Activated CD4-positive, alpha-beta T cell treated with anti-CD3 and anti-CD28 coated beads, Interleukin-2, Interleukin-6, amounts not matched to agents 100 ng/mL and 50 ng/mL, durations not matched to agents 16 hours and 8 hours (primary cell): ENCODE measurements at regions not wholly inside any gene's neighbourhood (a gene's known extent, or its start where the extent isn't known, plus 50 kb on each side); places are given as distances from the start of the nearest gene placed in this dataset.

Source experiments
- DNase-seq: peaks from one replicate; pipeline ENCODE4 v3.0.0-alpha.2; 2020

DNA sequence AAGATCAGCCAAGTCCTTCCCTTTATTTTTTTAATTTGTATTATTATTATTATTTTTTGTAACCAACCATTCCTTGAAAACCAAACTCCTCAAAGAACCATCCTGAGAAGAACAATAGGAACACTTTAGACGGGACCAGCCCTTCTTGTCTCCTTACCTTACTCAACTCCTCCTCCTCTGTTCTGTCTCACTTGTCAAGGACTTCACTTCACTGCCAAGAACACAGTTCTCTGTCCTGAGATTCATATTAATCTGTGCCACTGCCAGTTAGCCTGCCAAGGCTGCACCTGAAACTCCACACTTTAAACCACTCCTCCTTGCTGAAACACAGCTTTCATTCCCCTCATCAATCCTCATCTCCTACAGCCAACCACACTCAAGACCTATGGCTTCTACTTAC is 73.8 kb upstream of the ATP1A1 start:
- no peak for DNase-seq

DNA sequence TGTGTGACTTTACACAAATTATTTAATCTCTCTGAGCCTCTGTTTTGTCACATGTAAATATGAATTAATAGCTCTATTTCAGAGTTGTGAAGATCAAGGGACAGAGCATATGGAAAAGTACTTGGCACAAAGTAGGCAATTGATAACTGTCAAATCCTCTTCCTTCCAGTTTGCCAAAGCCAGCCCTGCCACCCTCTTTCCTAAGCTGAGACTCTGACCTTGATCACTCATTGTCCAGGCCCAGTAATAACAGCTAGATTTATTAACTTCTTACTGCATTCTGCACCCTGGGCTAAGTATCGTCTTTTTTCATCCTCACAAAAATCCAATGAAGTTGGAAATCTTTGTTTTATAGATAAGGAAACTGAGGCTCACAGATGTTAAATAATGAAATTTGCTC is 70.8 kb upstream of the ATP1A1 start:
- no peak for DNase-seq

DNA sequence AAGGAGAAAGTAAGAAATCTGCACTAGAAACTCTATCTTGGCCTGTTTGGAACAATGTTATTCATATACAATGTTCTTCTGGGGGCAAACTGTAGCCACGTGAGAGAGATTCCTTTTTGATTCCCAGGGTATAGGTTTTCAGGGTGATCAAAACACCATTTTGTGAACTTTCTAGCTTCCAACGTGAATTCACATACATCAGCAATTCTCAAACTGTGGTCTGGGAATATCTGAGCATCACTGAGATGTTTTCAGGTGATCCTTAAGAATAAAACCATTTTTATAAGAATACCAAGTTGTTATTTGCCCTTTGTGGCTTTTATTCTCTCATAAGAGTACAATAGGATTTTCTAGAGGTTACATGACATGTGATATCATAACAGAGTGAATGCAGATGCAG is 66.9 kb upstream of the ATP1A1 start:
- DNase-seq, result no peak

DNA sequence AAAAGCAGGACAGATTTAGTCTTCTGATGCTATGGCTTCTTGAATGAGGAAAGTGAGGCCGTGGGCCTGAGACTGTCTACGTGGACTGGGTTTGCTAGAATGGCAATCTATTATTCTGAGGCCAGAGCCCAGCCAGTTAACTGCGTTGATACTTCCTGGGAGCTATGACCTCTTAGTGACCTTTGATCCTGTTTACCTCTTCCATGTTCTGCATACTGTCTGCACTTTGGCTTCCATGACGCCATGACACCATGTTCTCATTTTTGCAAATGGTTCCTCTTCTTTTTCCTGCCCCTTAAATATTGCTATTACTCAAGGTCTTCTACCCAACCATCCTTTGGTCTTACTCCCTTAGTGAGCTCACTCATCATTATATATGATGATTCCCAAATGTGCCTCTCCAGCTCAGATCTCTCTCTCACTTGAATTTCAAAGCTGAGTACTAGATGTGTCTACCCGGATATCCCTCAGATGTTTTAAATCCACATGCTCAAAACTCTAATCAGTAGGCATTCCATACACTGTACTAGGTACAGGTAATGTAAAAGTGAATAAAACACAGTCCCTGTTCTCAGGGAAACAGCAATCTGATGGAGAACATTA is 66.1 kb upstream of the ATP1A1 start:
- DNase-seq, result no peak

DNA sequence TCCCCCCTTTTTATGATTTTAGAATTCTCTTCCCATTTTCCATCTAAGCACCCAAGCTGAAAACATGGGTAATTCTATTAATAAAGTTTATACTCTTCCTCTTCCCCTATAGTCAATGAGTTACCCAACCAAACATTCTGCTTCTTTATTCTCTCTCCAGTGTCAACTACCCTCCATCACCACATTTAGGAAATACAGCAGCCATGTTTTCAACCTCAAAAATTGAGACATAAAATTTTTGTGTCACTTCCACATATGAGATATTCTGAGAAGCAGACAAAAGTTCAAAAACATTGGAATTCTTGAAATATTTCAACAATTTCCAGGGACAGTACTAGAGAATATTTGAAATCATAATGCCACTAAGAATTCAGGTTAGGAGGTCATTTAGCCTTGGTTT is 64.8 kb upstream of the ATP1A1 start:
- no peak for DNase-seq

DNA sequence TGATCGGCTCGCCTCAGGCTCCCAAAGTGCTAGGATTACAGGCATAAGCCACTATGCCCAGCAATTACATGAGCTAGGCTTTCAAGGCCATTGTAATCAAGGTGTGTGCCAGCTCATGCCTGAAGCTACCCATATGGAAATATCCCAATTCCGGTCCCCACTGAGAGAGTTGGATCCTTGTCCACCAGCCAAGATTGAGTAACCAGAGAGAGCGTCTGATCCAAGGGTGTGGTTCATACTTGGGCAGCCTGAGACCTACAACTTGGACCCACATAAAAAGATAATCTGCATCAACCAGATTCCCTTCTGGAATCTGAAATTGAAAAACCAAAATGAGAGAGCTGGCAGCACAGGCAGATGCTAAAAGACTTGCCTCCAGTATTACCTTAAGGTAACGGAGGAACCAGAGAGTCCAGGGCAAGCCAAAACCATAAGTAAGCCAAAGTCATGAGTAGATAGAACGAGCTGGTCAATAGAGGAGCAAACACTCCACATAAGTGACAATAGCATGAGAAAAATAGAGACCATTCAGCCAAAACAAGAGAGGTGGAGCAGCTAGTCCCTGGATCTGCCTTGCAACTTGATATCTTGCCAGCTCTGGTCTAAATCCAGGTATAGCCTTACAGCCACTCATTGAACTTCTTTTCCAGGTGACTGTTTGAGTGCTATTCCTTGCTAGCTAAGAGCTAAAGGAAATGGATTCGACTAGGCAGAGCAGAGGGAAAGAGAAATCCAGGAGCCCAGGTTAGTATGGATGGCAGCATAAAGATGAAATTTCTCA is 63.8 kb upstream of the ATP1A1 start:
- no peak for DNase-seq

DNA sequence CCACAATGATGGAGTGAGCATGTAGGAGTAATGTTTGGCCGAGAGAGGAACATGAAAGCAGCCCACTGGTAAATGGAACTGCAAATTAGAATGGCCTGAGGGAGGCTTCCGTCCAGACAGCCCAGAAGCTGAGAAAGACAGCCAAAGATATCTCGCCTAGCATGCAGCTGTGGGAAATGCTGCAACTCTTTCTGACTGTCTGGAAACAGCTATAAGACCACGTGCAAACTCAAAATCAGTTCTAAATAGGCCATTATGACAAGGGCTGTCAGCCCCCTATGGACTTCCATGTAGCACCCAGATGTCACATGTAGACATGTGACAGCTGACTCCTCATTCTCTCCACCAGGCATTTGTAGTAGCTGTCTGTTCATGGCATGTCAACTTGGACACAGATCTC is 62.9 kb upstream of the ATP1A1 start:
- DNase-seq, result no peak

DNA sequence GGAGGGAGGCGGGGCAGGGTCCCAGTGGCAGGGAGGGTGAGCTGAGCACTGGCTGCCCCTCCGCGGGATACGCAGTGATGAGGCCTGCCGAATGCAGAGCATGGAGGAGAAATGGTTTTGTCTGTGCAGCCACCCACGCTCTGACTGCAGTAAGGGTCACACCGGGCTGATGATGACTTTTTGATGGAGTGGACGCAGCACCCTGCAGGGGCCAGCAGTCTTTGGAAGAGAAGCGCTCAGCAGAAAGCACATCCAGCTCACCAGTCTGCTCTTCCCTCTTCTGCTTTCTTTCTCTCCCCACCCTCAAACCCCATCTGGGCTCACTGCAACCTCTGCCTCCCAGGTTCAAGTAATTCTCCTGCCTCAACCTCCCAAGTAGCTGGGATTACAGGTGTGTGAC is 61.9 kb upstream of the ATP1A1 start:
- DNase-seq, result no peak

DNA sequence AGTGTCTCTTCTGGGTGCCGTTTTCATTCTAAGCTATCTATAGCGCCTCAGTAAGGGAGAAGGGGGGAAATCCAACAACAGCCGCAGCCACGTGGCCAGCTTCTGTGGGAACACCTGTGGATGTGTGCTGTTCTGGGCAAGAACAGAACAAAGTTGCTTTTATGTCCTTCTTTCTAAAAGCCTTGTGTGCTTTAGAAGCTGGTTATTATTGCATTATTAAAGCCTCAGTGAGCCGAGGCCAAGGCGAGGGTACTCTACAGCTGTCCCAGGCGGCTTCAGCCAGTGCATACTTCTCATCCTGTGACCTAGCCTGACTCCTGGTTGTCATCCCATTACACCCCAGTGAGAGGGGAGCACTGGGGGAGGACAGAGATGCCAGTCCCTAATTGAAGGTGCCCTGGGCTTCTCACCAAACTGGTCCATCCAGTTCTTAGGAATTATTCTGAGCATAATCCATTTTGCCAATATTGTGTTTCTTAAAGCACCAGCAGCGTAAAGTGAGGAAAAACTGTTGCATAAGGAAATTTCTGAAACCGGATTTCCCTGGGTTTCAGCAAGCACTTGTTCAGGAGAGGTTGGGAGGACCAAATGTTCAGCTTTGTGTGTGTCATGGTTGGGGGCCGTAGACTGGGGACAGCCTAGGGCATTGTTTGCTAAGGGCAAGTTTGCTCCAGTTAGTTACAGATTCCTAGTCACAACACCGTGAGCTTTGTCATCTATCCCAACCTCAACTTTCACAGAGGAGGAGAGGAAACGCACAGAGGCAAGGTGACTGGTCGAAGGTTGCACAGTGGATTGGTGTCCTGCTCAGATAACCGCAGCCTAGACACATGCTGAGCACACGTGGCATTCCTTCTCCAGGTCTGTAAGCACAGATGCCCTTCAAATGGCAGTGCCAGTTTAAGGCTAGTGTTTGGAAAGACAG is 61.0 kb upstream of the ATP1A1 start:
- no peak for DNase-seq

DNA sequence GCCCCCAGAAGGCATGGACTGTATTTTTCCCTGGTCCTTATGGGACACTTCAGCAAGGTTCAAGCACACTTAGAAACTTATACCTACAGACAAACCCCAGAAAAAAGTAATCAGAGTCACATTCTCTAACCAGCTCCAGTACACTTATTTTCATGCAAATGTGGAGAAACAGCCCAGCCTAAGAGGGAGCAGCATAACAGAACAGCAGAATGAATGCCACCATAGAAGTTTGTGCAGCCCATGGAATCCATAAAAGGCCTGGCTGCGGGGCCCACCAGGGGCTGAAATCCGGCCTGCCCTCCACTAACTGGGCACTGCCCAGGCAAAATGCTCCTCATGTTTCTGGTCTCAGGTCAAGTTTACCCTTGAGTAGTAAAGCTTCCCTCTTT is 60.4 kb upstream of the ATP1A1 start:
- DNase-seq, result no peak

DNA sequence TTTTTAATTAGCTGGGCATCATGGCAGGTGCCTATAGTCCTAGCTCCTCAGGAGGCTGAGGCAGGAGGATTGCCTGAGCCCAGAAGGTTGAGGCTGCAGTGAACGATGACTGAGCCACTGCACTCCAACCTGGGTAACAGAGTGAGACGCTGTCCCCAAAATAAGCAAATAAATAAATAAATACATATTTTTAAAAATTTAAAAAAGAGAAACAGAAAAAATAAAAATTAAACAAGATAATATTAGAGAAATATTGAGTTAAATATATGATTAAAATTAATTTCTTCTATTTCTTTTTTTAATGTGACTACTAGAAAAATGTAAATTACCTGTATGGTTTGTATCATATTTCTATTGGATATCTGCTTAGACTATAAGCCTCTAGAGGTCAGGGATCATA is 59.3 kb upstream of the ATP1A1 start:
- DNase-seq, result no peak

DNA sequence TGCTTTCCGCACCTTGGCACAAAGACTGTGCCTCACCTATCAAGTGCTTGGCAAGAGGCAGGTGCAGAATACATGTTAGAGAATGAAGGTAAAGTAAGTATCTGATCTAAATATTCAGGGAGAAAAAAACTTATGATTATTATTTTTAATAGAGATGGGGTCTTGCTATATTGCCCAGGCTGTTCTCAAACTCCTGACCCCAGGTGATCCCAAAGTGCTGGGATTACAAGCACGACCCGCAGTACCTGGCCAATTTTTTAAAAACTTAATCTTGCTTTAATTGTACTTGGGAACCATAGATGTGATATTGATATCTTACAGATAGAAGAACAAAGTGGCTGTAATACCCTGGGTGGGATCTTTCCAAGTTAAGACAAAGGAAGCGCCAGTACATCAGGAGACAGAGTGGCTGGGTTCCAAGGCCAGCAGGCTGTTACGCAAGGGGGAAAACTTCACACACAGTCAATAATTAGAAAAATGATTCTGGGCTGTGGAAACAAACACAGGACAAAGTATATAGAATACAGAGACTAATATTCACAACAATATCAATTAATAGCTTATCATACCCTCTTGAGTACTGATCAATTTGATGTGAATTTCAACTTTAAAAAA is 58.6 kb upstream of the ATP1A1 start:
- DNase-seq, result no peak

DNA sequence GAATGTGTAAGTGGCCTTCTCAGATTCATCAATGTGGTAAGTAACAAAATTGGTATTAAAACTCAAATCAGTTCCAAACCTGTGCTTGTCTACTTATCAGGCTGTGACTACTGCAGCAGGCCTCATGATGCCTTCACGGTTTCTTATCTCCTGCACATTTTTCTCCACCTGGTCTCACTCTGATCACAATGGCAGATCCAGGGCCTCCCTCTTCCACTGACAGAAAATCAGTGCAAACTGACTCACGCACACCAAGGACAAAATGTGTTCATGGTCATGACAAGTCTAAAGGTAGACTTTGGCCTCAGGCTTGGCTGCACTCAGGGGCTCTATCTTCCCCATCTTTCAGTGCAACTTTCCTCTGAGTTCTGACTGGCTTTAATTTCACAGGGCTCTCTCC is 56.7 kb upstream of the ATP1A1 start:
- no peak for DNase-seq

DNA sequence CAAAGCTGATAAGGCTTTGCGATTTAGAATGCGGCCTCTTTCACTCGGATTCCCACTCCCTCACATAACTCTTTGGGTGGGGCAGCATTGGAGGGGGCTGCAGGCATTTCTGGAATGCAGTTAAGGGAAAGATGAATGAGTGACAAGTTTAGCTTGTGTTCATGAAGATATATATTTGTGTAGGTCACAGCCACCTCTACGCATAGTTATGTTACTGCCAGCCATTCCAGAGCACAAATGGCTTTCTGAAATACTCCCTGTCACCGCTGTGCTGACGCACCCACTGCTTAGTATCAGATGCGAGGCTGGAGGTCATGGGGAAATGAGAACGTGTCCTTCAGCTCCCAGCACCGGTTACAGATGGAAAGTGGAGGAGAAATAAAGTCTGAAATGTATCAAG is 54.1 kb upstream of the ATP1A1 start:
- no peak for DNase-seq

DNA sequence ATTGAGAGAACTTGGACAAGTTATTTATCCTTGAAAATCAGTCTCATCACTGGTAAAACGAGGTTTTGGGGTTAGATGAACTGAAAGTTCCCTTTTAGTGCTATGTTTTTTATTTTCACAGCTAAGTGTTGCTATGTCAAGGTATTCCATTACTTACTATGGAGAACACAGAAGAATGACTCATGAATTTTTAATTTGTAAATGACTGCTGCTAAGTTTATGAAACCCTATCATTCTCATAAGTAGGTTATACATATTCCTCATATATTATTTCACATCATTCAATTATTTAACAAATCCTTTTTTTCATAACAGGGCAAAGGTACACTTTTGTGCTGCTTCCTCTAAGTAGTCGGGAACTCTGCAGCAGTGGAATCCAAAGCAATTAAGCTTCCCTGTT is 52.2 kb upstream of the ATP1A1 start:
- no peak for DNase-seq

DNA sequence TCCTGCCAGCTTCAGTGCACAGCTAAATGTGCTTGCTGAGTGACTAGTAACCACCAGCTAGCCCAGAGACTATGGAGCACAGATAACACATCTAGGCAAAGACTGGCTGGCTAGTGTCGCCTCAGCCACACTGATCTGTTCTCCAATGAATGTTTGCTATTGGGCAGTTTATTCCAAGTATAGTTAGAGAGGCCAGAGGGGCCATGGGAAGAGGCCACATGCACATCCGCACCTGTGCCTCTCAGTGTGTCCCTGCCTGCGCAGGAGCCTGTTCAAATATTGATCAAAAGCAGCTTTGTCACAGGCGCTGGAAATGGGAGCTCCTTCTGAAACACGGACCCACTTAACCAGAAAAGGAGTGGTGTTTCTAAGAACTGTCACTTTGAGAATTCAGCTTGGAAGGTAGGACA is 51.3 kb upstream of the ATP1A1 start:
- no peak for DNase-seq

DNA sequence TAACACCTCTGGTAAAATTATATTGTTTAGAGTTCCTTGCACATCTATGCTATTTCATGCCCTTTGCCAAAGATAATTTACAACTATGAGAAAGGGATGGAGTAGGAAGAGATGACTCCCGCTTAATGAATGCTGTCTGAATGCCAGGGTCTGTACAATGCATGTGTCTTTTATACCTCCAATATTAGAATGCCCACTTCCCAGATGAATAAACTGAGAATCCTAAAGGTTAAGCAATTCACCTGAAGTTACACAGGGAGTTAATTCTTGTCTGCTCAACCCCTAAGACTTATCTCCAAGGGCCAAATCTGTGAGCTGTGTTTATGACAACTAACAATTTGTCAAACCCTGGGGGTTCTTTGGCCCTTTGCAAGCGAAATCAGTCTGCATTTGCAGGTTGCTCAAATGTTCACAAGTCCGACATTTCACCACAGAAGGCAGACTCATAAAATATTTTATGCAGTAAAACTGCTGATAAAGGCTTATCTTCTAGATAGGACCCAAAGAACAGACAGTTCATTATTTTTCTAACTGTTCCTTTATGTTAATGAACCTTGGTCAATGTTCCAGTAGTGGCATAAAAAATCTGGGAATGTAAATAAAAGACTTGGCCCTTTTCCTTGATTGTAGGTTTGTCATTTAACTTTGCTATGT is 50.2 kb upstream of the ATP1A1 start:
- no peak for DNase-seq
